Astrocyte of the cerebellum (primary cell): ENCODE measurements at regions not wholly inside any gene's neighbourhood (a gene's known extent, or its start where the extent isn't known, plus 50 kb on each side); places are given as distances from the start of the nearest gene placed in this dataset.
A peak's percentile ranks its signal among the peaks of the same experiment; 100 is the strongest.
"Not testable (repeated sequence)": the region's sequence is repeated elsewhere in the genome, so short reads cannot be mapped to it uniquely, and the experiment has no call there.

Source experiments
- DNase-seq: peaks from one replicate; pipeline ENCODE4 v3.0.0-alpha.2; 2011; ENCODE audit warnings: low read depth
- H3K4me3 ChIP-seq: 2 replicates; pipeline ENCODE4 v1.5.1; 2011; ENCODE audit warnings: mild to moderate bottlenecking, low read depth, low read length, moderate library complexity
- CTCF ChIP-seq: IDR thresholded peaks from 2 replicates; pipeline ENCODE4 v1.5.1; 2012; ENCODE audit warnings: low read length, low read depth, moderate library complexity, mild to moderate bottlenecking; ENCODE audit errors: missing control alignments
- in situ Hi-C: cut with HindIII; loops from 2 replicates; pipeline ENCODE4 v1.10.0; 2017; ENCODE audit warnings: low sequenced_read_pairs

GRCh38 chr20:26208296-26209091 is 511.8 kb upstream of the ZNF337 start:
- TF ChIP-seq CTCF, result no peak
- in situ Hi-C loops, result no loop called here
- peak overlapping the region; percentile 41 for H3K4me3 ChIP-seq
- no peak for DNase-seq

GRCh38 chr20:26207967-26208295 is 511.3 kb upstream of the ZNF337 start:
- in situ Hi-C loops, DNase-seq: not testable (repeated sequence)
- H3K4me3 ChIP-seq, result peak overlapping the region; percentile 41

GRCh38 chr20:26207237-26207966 is 510.7 kb upstream of the ZNF337 start:
- in situ Hi-C loops, result no loop called here
- no peak overlapping the region for H3K4me3 ChIP-seq
- DNase-seq, result no peak
- no peak for TF ChIP-seq CTCF

GRCh38 chr20:26205350-26205749 is 508.7 kb upstream of the ZNF337 start:
- in situ Hi-C loops, result no loop called here
- no peak for TF ChIP-seq CTCF
- H3K4me3 ChIP-seq, result no peak overlapping the region
- no peak for DNase-seq

GRCh38 chr20:26201026-26201425 is 504.4 kb upstream of the ZNF337 start:
- DNase-seq, in situ Hi-C loops, H3K4me3 ChIP-seq: not testable (repeated sequence)

GRCh38 chr20:26187329-26187728 is 490.7 kb upstream of the ZNF337 start:
- DNase-seq, in situ Hi-C loops, H3K4me3 ChIP-seq: not testable (repeated sequence)

GRCh38 chr20:26183720-26184119 is 487.1 kb upstream of the ZNF337 start:
- DNase-seq, in situ Hi-C loops: not testable (repeated sequence)

GRCh38 chr20:26181364-26181763 is 484.7 kb upstream of the ZNF337 start:
- DNase-seq, H3K4me3 ChIP-seq, in situ Hi-C loops: not testable (repeated sequence)

More at GRCh38 chr20:26183720-26184119, 487.1 kb upstream of the ZNF337 start:
- H3K4me3 ChIP-seq, result not testable (repeated sequence)

GRCh38 chr20:26171875-26172274 is 475.2 kb upstream of the ZNF337 start:
- in situ Hi-C loops, H3K4me3 ChIP-seq, DNase-seq: not testable (repeated sequence)

- TF ChIP-seq CTCF, result no peak
- no peak overlapping the region for H3K4me3 ChIP-seq
- in situ Hi-C loops, result no loop called here
- no peak for DNase-seq
Measured at GRCh38 chr20:26169506-26169905, 472.9 kb upstream of the ZNF337 start.
